ENCODE measurements at regions not wholly inside any gene's neighbourhood (a gene's known extent, or its start where the extent isn't known, plus 50 kb on each side); places are given as distances from the start of the nearest gene placed in this dataset.

- no peak for FAIRE-seq
- no peak for DNase-seq (ENCODE audit: low spot score)
Observed at GRCh38 chr14:22079766-22080165, 406.1 kb upstream of the OR4E1 start.

- DNase-seq (ENCODE audit: low spot score) (no peak), FAIRE-seq (no peak)
Observed at GRCh38 chr14:22073801-22074200, 400.2 kb upstream of the OR4E1 start.

- no peak for DNase-seq (ENCODE audit: low spot score)
- no peak for FAIRE-seq
Observed at GRCh38 chr14:22071006-22071405, 397.4 kb upstream of the OR4E1 start.

- FAIRE-seq (no peak), DNase-seq (ENCODE audit: low spot score) (no peak)
Observed at GRCh38 chr14:22070119-22070982, 396.7 kb upstream of the OR4E1 start.

GRCh38 chr14:22065347-22065746, 391.7 kb upstream of the OR4E1 start:
- no peak for DNase-seq (ENCODE audit: low spot score)
- no peak for FAIRE-seq

GRCh38 chr14:22059201-22059600, 385.6 kb upstream of the OR4E1 start:
- DNase-seq (ENCODE audit: low spot score) (no peak), FAIRE-seq (no peak)

GRCh38 chr14:22052795-22053194, 379.2 kb upstream of the OR4E1 start:
- DNase-seq (ENCODE audit: low spot score) (no peak), FAIRE-seq (no peak)

GRCh38 chr14:22047115-22047514, 373.5 kb upstream of the OR4E1 start:
- no peak for DNase-seq (ENCODE audit: low spot score)
- no peak for FAIRE-seq

GRCh38 chr14:22046063-22046462, 372.4 kb upstream of the OR4E1 start:
- DNase-seq (ENCODE audit: low spot score), result no peak
- FAIRE-seq, result no peak

GRCh38 chr14:22044193-22044592, 370.6 kb upstream of the OR4E1 start:
- FAIRE-seq, result no peak

GRCh38 chr14:22040781-22041125, 367.1 kb upstream of the OR4E1 start:
- FAIRE-seq (no peak), DNase-seq (ENCODE audit: low spot score) (no peak)

More at GRCh38 chr14:22044193-22044592, 370.6 kb upstream of the OR4E1 start:
- no peak for DNase-seq (ENCODE audit: low spot score)

- FAIRE-seq (no peak), DNase-seq (ENCODE audit: low spot score) (no peak)
Observed at GRCh38 chr14:22039938-22040780, 366.5 kb upstream of the OR4E1 start.

- FAIRE-seq (no peak), DNase-seq (ENCODE audit: low spot score) (no peak)
Observed at GRCh38 chr14:22036541-22037239, 363.1 kb upstream of the OR4E1 start.

- DNase-seq (ENCODE audit: low spot score) (no peak), FAIRE-seq (no peak)
Observed at GRCh38 chr14:22026527-22026926, 352.9 kb upstream of the OR4E1 start.

- no peak for DNase-seq (ENCODE audit: low spot score)
- no peak for FAIRE-seq
Observed at GRCh38 chr14:22025879-22026278, 352.3 kb upstream of the OR4E1 start.

GRCh38 chr14:22024137-22024536, 350.5 kb upstream of the OR4E1 start:
- FAIRE-seq, result no peak

GRCh38 chr14:22018890-22019289, 345.3 kb upstream of the OR4E1 start:
- FAIRE-seq, result no peak
- DNase-seq (ENCODE audit: low spot score), result no peak

More at GRCh38 chr14:22024137-22024536, 350.5 kb upstream of the OR4E1 start:
- no peak for DNase-seq (ENCODE audit: low spot score)

- no peak for DNase-seq (ENCODE audit: low spot score)
- no peak for FAIRE-seq
Observed at GRCh38 chr14:22012452-22012851, 338.8 kb upstream of the OR4E1 start.

GRCh38 chr14:22011253-22011642, 337.6 kb upstream of the OR4E1 start:
- DNase-seq (ENCODE audit: low spot score) (no peak), FAIRE-seq (no peak)

GRCh38 chr14:22010545-22011252, 337.1 kb upstream of the OR4E1 start:
- no peak for DNase-seq (ENCODE audit: low spot score)
- FAIRE-seq, result no peak

- DNase-seq (ENCODE audit: low spot score) (no peak), FAIRE-seq (no peak)
Observed at GRCh38 chr14:22008766-22009165, 335.1 kb upstream of the OR4E1 start.

Measured in RCC 7860 (cell line).